Erythroblast (primary cell): ENCODE measurements at regions not wholly inside any gene's neighbourhood (a gene's known extent, or its start where the extent isn't known, plus 50 kb on each side); places are given as distances from the start of the nearest gene placed in this dataset.

Experiments used
- GATA1 ChIP-seq: IDR thresholded peaks from 2 replicates; pipeline ENCODE4 v1.6.1; 2011; ENCODE audit warnings: low read depth, mild to moderate bottlenecking, control low read depth, low read length, moderate library complexity
- POLR2A ChIP-seq: IDR thresholded peaks from 2 replicates; pipeline ENCODE4 v1.6.1; 2011; ENCODE audit warnings: mild to moderate bottlenecking, low read length

GRCh38 chr2:181818058-181818680, 73.4 kb upstream of the ITPRID2 start:
- TF ChIP-seq POLR2A (no peak), GATA1 (no peak)
